GM19035 (cell line): ENCODE measurements at regions not wholly inside any gene's neighbourhood (a gene's known extent, or its start where the extent isn't known, plus 50 kb on each side); places are given as distances from the start of the nearest gene placed in this dataset.
"Not testable (repeated sequence)": the region's sequence is repeated elsewhere in the genome, so short reads cannot be mapped to it uniquely, and the experiment has no call there.

Experiments
- ATAC-seq: cut with Tn5 transposase; IDR thresholded peaks from one replicate; pipeline ENCODE4 v1.9.1; 2021; ENCODE audit not compliant: unreplicated experiment

GRCh38 chr2:51990684-51991083 is 958.8 kb upstream of the NRXN1 start:
- no peak for ATAC-seq

- ATAC-seq, result no peak
Measured at GRCh38 chr2:51986101-51986500, 954.2 kb upstream of the NRXN1 start.

- ATAC-seq, result no peak
Measured at GRCh38 chr2:51981783-51982182, 949.9 kb upstream of the NRXN1 start.

- ATAC-seq, result no peak
Measured at GRCh38 chr2:51976623-51977022, 944.7 kb upstream of the NRXN1 start.

- no peak for ATAC-seq
Measured at GRCh38 chr2:51971136-51971535, 939.2 kb upstream of the NRXN1 start.

GRCh38 chr2:51969347-51969746 is 937.4 kb upstream of the NRXN1 start:
- no peak for ATAC-seq

GRCh38 chr2:51960841-51961335 is 929.0 kb upstream of the NRXN1 start:
- no peak for ATAC-seq

GRCh38 chr2:51960281-51960680 is 928.3 kb upstream of the NRXN1 start:
- ATAC-seq, result no peak

- ATAC-seq, result no peak
Measured at GRCh38 chr2:51959696-51960095, 927.8 kb upstream of the NRXN1 start.

GRCh38 chr2:51953931-51954330 is 922.0 kb upstream of the NRXN1 start:
- ATAC-seq, result no peak

- ATAC-seq, result no peak
Measured at GRCh38 chr2:51921076-51921475, 889.1 kb upstream of the NRXN1 start.

- no peak for ATAC-seq
Measured at GRCh38 chr2:51920509-51920908, 888.6 kb upstream of the NRXN1 start.

GRCh38 chr2:51919395-51919794 is 887.5 kb upstream of the NRXN1 start:
- no peak for ATAC-seq

GRCh38 chr2:51918113-51918512 is 886.2 kb upstream of the NRXN1 start:
- no peak for ATAC-seq

- no peak for ATAC-seq
Measured at GRCh38 chr2:51903728-51904127, 871.8 kb upstream of the NRXN1 start.

- ATAC-seq, result no peak
Measured at GRCh38 chr2:51899643-51900042, 867.7 kb upstream of the NRXN1 start.

- not testable (repeated sequence) for ATAC-seq
Measured at GRCh38 chr2:51894584-51894983, 862.7 kb upstream of the NRXN1 start.

- no peak for ATAC-seq
Measured at GRCh38 chr2:51888120-51888519, 856.2 kb upstream of the NRXN1 start.

GRCh38 chr2:51881673-51882072 is 849.7 kb upstream of the NRXN1 start:
- no peak for ATAC-seq

- ATAC-seq, result no peak
Measured at GRCh38 chr2:51880153-51880552, 848.2 kb upstream of the NRXN1 start.

GRCh38 chr2:51866361-51866760 is 834.4 kb upstream of the NRXN1 start:
- no peak for ATAC-seq

- ATAC-seq, result no peak
Measured at GRCh38 chr2:51859260-51859659, 827.3 kb upstream of the NRXN1 start.

- ATAC-seq, result no peak
Measured at GRCh38 chr2:51855683-51856082, 823.8 kb upstream of the NRXN1 start.

GRCh38 chr2:51846796-51847195 is 814.9 kb upstream of the NRXN1 start:
- no peak for ATAC-seq
